Activated CD8-positive, alpha-beta memory T cell treated with anti-CD3 and anti-CD28 coated beads, Interleukin-2, amount 50 U/mL, for 24 hours (primary cell): ENCODE measurements at regions not wholly inside any gene's neighbourhood (a gene's known extent, or its start where the extent isn't known, plus 50 kb on each side); places are given as distances from the start of the nearest gene placed in this dataset.

Source experiments
- DNase-seq: peaks from one replicate; pipeline ENCODE4 v3.0.0-alpha.2; 2020; ENCODE audit errors: extremely low read depth

DNA sequence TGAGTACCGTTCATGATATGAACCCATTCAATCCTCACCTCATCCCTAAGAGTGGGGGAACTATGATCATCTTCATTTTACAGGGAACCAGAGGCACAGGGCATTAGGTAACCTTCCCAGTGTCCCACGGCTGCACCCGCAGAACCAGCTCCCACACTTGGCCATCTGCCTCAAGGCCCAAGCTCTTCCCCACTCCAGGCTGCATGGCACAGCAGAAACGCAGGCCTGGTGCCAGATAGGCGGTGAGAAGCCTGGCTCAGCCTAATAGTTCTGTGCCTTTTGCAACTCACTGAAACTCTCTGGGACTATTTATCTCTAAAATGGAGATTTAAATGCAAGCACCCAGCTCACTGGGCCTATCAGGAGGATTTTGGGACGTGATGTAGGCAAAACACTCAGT, 90.8 kb upstream of the ZNF618 start:
- no peak for DNase-seq

DNA sequence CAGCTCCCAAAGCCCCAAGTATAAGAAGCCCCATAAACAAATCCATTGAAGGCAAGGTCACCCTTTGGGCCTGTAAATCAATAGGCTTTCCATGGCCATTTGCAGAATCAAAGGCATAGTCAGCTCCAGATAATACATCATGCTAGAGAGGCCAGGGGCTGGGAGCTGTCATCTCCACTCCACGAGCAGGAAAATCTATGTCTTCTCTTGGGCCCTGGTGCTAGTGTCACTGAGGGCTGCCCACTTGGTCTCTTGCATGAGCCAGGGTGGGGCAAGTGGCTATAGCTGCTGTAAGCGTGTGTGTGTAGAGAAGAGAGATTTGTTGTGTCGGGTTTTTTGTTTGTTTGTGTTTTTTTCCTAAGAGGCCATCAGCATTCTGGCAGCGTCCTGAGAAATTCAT, 90.0 kb upstream of the ZNF618 start:
- DNase-seq, result no peak

DNA sequence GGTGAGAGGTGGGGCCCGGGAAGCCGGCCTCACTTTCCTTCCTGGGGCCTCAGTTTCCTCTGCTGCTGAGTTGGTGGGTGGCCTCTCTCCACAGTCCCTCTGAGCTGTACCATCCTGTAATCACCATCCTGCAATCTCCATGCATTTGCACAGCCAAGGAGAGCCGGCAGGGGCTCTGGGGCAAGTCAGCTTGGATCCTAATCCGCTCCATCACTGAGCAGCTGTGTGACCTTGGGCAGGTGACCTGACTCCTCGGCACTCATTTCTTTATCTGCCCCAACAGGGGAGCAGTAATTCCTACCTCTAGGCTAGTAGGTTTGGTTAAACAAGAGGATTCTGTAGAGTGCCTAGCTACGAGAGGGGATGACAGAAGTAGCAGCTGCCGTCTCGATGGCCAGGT, 88.2 kb upstream of the ZNF618 start:
- DNase-seq, result no peak

DNA sequence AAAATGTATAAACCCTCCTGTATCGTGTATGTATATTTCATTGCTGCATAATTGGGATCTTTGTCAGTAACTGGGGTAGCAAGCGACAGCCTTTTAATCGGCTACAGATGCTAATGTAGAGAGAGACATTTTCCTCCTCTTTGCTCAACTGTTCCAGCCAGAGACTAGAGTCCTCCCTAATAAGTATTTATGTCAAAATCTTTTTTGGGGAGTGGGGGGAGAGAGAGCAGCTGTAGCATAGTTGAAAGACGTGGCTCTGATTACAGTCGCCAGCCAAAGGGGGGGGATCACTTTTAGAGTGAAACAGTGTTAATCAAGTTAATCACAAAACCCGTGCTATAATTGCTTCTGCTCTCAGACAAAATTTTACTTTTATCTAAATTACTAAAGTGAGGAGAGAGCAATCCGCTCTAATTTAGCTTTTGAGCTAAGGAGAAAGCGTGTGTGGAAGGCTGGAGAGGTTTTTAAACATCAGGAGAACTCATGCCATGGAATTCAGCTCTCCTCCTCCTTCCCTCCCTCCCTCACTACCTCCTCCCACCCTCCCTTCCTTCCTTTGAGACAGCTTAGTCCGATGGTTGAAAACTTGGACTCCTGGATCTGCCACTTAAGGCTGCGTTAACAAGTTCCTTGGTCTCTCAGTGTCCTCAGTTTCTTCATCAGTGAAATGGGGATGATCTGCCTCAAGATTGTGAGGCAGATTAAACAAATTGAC, 87.3 kb upstream of the ZNF618 start:
- no peak for DNase-seq

DNA sequence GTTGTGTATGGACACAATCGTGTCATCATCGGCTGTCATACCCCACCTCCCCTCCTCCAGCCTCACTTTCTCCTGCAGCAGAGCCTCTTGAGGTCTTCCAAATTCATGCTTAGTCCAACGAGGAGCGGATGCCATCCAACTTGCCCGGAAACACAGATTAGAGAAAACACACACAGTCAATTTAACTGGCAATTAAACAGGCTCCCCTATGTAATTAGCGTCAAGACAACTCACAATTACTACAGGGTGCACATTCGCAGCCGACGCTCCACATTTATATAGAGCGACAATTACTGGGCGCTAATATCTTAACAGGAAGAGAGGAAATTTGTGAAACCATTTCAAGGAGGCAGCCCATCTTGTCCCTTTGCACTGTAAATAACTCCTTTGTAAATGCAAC, 86.0 kb upstream of the ZNF618 start:
- DNase-seq, result no peak

DNA sequence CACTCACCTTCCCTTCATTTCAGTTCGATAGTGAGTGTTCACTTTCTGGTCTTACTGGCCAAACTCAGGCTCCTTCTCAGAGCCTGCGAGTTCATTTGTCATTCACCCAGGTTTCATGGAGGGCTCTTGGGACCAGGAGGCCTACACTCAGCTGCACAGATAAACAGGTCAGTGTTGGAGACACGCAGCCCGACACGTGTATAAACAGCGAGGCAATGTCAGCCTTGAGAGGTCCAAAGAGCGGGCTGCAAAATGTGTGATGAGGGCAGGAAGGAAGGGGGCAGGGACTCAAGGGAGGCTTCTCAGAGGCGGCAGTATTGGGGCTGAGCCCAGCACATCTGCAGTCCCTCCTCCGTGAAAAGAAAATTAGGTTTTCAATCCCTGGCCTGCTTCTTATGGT, 82.6 kb upstream of the ZNF618 start:
- no peak for DNase-seq

DNA sequence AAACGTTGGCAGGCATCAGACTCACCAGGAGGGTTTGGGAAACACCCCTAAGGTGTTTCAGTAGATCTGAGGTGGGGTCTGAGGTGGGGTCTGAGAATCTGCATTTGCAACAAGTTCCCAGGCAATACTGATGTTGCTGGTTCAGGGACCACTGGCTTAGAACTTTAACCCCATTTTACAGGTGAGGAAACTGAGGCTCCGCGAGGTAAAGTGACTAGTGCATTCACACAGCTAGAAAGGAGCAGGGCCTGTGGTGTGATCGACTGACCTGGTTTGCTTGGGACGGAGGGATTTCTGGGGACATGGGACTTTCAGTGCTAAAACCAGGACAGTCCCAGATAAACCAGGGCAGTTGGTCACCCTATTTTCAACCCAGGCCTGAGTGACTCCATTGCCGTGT, 81.4 kb upstream of the ZNF618 start:
- DNase-seq, result no peak

DNA sequence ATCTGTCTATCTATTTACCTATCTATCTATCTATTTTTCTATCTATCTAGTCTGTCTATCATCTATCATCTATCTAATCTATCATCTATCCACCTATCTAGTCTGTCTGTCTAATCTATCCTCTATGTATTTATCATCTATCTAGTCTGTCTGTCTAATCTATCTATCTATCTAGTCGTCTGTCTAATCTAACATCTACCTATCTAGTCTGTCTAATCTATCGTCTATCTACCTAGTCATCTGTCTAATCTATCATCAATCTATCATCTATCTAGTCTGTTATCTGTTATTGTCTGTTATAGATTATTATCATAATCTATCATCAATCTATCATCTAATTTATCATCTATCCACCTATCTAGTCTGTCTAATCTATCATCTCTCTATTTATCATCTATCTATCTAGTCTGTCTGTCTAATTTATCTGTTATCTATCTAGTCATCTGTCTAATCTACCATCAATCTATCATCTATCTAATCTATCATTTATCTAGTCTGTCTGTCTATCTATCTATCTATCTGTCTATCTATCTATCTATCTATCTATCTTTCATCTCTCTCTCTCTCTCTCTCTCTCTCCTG, 80.2 kb upstream of the ZNF618 start:
- no peak for DNase-seq

DNA sequence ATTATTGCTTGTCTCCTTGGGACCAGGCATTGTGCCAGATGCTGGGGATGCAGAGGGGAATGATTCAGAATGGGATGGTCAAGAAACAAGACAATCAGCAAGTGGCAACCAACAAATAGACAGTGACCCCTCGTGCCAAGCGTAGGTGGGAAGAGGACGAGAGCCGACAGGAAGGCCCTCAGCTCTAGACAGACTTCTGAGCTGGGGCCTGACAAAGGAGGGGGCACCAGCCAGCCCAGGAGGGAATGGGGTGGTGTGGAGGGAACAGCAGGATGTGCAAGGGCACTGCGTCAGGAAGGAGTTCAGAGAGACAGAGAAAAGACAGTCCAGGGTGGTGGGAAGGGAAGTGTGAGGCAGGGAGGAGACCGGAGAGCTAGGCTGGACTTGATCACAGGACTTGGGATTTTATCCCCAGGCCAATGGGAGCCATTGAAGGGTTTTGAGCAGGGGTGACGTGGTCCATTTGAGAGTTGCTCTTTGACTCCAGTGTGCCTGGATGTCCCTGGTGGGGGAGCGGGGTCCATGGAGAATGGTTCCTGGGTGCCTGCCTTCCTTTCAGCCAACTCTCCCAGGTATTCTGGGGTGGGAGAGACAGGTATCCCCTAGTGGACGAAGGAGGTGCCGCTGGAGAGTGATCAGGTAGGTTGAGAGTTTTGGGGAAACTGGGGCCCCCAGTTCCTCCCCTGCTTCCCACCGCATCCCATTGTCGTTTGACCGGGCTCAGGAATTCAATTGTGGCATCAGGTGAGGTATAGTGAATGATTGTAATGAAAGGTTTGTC, 79.3 kb upstream of the ZNF618 start:
- no peak for DNase-seq

DNA sequence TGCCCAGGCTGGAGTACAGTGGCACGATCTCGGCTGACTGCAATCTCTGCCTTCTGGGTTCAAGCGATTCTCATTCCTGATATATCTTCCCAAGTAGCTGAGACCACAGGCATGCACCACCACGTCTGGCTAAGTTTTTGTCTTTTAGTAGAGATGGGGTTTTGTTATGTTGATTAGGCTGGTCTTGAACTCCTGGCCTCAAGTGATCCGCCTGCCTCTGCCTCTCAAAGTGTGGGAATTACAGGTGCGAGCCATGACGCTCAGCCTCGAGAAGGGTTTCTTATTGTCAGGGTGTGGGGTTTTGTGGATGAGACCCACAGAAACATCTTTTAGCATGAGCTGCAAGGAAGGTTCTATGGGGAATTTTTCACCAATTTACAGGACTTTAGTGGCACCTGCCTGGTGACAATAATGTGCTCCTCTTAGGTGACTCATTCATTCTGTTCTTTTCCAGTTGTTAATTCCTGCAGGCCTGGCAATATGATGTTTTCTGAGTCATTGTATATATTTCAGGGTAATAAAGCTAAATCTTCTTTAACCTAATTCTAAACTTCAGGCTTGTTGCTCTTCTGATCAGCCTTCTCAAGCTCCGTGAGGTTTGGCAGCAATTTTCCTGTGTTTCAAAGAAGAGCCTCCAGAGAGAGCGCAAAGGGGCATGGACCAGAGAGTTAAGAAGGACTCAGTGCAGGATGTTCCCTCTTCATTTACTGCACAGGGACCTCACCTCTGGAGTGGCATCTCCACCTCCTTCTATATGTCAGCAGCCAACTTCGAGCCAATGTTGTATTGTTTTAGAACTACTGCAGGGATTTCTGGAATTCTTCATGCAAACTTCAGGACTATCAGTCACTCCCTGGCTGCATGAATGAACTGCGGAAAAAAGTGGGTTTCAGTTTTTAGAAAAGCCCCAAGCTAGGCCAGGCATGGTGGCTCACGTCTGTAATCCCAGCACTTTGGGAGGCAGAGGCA, 77.8 kb upstream of the ZNF618 start:
- DNase-seq, result no peak

DNA sequence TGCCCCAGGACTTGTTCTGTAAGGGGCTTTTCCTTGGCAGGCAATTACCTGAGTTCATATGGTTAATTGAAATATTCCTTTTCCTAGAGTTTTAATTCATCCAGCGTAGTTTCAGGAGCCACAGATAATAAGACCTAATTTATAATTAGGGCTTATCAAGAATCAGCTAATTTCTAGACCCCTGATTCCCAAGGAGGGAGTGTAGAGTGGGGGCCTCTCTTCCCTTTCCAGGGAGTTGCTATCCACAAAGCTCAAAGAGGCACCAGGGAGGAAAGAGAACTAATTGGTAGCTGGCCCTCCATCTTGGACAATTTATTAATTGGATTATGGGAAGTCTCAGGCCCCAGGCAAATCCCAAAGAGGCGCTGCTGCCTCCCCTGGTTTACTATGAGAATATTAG, 75.8 kb upstream of the ZNF618 start:
- no peak for DNase-seq

DNA sequence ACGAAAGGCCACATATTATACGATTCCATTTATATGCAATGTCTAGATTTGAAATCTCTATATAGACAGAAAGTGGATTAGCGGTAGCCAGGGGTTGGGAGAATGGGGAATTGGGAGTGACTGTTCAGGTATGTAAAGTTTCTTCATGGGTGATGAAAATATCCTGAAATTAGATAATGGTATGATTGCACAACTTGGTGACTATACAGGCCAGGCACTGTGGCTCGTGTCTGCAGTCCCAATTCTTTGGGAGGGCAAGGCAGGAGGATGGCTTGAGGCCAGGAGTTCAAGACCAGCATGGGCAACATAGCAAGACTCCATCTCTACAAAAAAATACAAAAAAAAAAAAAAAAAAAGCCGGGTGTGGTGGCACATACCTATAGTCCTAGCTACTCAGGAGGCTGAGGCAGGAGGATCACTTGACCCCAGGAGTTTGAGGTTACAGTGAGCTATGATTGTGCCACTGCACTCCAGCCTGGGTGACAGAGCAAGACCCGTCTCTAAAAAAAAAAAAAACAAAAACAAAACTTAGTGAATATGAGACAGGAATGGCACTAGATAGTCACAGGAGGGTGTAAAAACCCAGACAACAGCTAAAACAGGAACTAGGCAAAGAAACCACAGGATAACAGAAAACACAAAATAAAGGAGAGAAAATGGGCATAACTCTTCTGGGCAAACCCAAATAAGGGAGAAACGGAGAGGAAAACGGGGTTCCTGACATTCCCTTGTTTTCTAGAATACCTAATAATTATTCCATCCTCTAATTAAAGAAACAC, 72.1 kb upstream of the ZNF618 start:
- no peak for DNase-seq

DNA sequence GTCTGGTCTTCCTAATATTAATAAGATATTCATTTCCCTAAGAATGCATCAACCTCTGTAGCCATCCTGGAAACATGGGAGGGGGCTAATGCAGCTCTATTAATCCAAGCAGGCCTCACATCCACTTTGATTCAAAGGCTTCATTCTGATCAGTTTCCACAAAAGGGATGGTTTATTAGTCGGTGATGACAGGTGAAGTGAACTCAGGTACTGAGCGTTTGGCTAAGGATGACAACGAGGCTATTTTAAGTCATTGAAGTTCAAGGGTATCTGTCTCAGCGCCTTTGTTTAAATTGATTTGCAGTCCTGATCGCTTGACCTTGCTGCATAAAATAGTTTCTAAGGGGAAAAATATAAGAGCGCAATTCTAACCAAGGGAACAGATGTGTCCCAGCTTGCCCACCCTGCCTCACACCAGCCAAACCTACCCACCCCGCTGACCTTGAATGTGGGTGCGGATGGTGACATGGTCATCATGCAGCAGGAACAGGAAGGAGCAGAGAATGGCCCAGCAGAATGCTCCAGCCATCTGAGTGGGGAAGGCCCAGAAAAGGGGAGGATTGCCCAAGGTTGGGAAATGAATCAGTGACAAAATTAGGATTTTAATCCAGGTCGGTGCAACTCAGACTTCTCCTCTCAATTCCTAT, 70.5 kb upstream of the ZNF618 start:
- no peak for DNase-seq

DNA sequence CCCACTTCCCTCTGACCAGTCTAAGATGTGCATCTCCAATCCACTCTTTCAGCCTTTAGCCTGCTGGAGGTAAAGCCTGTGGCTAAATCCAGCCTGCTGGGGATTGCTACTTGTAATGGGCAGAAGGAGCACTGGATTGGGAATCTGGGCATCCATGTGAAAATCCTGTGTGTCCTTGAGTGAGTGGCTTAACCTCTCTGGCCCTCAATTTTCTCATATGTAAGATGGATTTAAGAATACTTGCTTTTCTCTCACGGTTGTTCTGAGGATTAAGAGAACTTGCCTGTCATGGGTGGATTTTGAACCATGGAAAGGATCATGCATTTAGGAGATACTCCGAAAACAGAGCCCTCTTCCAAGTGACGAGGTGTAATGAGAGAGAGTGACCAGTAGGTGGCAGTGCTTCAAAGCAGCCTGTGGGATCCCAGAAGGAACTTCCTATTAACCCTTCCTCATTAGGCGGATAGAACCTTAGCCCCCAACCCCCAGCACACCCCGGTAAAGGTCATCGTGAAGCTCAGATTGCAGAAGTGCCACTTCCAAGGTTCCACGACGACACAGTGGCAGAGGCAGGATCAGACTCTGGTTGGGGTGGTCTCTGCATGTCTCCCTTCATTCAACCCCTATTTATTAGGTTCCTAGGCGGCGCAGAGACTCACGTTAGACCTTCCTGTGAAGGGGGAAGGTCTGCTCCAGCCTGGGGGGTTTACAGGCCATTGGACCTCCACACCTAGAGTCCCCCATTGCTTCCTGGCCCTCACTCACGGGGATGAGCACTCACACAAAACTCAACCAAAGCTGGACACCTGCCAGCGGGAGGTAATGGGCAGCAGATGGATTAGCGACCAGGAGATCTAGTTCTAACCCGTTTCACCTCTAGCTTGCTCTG, 68.7 kb upstream of the ZNF618 start:
- no peak for DNase-seq

DNA sequence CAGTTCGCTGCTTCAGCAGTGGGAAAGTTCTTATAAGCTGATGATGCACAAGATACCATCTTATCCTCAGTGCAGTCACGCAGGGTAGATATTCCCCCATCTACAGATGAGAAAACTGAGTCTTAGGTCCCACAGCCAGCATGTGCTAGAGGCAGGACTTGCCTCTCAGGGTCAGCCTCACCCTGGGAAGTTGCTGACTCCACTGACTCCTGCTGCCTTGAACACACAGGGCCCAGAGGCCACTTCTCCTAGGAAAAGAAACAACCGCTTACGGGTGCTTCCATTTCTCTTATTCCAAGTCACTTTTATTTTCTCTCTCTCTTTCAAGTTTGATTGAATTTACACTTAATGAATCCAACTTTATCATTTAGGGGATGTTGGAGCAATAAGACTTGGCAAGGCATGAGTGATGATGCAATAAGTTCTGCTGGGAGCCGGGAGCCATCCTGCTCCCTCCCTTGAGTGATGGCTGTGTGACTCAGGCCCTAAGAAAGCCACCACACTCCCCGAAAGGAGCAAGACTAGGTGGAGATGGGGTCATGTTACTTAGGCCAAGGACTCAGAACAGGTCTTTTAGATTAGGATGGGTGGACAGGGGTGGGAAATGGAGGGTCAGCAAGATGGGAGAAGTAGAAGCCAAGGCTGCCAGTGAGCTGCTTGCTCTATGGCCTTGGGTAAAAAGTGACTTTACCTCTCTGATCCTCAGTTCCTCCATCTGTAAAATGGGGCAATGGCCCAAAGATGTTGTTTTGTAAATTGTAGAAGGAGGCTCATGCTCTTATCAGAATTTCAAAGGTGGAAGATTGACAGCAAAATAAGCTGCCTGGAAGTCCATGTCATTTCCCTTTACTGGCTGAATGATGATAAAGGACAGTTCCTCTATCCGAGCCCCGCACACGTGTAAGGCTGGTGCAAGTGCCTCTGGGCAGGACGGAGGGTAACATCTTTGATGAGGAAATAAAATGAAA, 67.4 kb upstream of the ZNF618 start:
- DNase-seq, result no peak

DNA sequence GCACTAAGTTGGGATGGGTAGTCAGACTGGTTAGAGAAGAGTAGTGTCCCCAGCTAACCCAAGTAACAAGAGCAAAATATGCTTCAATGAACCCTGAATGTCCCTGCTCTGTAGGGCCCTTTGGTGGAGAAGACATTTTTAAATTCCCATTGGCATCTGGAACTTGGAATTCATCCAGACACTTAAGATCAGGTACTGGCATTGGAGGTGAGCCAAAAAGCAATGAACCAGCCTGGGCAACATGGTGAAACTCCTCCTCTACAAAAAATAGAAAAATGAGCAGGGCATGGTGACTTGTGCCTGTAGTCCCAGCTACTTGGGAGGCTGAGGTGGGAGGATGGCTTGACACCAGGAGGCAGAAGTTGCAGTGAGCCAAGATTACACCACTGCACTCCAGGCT, 58.9 kb upstream of the ZNF618 start:
- DNase-seq, result no peak

DNA sequence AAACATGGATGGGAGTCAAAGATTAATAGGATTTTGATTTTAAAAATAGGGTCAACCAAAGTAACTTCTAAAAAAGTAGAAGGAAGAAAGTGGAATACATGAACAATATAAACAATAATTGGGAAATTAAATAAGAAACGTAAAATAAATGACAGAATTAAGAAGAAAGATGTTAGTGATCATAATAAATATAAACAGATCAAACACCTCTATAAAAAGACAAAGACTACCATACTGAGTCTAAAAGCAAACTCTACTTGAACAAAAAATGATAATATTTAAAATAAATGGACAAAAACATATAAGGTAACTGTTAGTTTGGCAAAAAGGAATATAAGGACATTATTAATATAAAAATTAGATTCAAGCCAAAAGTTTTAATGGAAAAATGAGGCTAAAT, 57.7 kb upstream of the ZNF618 start:
- DNase-seq, result no peak

DNA sequence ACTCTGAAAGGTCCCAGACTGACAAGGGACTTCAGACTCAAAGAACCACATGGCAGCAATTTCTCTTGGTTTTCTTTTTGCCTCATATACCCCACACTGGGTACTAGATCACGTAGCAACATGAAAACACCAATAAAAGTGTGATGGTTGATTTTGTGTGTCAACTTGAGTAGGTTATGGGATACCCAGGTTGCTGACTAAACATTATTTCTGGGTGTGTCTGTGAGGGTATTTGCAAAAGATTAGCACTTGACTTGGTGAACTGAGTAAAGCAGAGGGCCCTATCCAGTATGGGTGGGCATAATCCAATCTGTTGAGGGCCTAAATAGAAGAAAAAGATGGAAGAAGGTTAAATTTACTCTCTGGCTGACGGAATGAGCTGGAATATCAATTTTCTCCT, 53.8 kb upstream of the ZNF618 start:
- no peak for DNase-seq

DNA sequence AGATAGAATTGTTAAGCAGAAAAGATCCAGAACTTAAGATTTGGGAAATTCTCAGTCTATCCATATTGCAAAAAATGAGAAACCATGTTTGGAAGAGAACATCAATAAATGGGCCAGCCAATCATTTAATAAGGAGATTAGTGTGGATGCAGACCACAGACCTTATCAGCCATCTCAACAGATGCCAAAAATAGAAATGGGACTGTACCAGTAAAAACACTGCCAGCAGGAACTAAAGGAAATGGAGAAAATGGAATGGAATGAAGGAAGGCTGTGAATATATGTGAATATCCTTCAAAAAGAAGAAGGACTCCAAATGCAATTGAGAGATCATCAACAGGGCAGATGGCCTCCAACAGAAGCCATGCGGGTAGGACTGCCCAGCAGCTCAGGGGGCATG, 52.7 kb upstream of the ZNF618 start:
- DNase-seq, result no peak
